Astrocyte of the cerebellum (primary cell): ENCODE measurements at regions not wholly inside any gene's neighbourhood (a gene's known extent, or its start where the extent isn't known, plus 50 kb on each side); places are given as distances from the start of the nearest gene placed in this dataset.

Source experiments
- DNase-seq: peaks from one replicate; pipeline ENCODE4 v3.0.0-alpha.2; 2011; ENCODE audit warnings: low read depth
- H3K4me3 ChIP-seq: 2 replicates; pipeline ENCODE4 v1.5.1; 2011; ENCODE audit warnings: mild to moderate bottlenecking, low read depth, low read length, moderate library complexity
- in situ Hi-C: cut with HindIII; loops from 2 replicates; pipeline ENCODE4 v1.10.0; 2017; ENCODE audit warnings: low sequenced_read_pairs
- TF ChIP-seq, protein P1 (sequence below): IDR thresholded peaks from 2 replicates; pipeline ENCODE4 v1.5.1; 2012; ENCODE audit warnings: low read length, low read depth, moderate library complexity, mild to moderate bottlenecking; ENCODE audit errors: missing control alignments

DNA sequence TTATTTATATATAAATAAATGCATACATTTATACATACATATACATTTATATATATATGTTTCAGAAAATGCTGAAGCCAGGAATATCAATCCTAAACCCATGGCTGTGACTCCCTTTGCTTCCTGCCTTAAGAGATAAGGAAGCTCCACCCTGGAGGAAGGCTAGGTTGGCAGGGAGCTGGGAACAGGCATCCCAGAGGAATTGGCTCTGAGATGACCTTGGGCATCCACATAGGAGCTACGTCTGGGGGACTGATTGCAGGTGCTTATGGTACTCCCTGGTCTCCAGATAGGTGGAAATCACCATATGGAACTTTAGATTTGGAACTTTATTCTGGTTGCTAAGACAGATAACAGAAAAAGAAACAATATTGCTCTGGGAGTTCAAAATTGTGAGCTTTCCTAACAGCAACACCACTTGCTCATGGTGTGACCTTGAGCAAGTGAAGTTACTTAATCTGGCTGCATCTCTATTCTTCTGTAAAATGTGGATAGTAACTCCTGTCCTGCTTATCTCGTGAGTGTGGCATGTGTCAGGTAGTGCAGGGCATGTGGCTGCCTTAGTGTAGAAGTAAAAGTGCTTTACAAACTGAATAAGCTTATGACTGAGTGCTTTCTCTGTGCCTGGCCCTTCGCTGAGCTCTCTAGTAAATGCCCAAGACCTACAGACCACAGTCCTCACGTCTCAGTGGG lies 341.0 kb downstream of the MEIS1 start:
- TF ChIP-seq, protein P1, sequence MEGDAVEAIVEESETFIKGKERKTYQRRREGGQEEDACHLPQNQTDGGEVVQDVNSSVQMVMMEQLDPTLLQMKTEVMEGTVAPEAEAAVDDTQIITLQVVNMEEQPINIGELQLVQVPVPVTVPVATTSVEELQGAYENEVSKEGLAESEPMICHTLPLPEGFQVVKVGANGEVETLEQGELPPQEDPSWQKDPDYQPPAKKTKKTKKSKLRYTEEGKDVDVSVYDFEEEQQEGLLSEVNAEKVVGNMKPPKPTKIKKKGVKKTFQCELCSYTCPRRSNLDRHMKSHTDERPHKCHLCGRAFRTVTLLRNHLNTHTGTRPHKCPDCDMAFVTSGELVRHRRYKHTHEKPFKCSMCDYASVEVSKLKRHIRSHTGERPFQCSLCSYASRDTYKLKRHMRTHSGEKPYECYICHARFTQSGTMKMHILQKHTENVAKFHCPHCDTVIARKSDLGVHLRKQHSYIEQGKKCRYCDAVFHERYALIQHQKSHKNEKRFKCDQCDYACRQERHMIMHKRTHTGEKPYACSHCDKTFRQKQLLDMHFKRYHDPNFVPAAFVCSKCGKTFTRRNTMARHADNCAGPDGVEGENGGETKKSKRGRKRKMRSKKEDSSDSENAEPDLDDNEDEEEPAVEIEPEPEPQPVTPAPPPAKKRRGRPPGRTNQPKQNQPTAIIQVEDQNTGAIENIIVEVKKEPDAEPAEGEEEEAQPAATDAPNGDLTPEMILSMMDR = no peak
- in situ Hi-C loops = no loop called here
- no peak overlapping the region for H3K4me3 ChIP-seq
- no peak for DNase-seq

DNA sequence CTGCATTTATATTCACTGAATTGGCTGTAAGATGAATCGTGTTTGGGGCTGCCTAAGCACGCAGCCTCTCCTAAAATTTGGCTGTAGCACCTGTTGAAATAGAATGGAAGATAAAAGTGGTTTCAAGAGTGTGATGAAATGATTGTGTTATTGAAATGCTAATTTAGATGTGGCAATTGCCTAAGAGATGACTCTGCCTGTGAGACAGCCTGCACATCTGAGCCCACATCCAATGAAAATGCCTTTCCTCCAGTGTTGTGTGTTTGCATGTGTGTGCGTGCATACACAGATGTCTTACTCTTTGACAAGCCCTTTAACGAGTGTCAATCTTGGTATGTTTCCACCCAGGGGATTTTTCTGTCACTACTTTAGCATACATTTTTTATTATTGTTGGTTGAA lies 346.9 kb downstream of the MEIS1 start:
- H3K4me3 ChIP-seq = no peak overlapping the region
- TF ChIP-seq, protein P1 = no peak
- in situ Hi-C loops = no loop called here
- no peak for DNase-seq

GRCh38 chr2:66782780-66783361 lies 347.9 kb downstream of the MEIS1 start:
- no peak for DNase-seq
- H3K4me3 ChIP-seq = no peak overlapping the region
- in situ Hi-C loops = no loop called here
- TF ChIP-seq, protein P1 = no peak

GRCh38 chr2:66789741-66790140 lies 354.8 kb downstream of the MEIS1 start:
- in situ Hi-C loops = no loop called here
- DNase-seq = no peak
- TF ChIP-seq, protein P1 = no peak
- no peak overlapping the region for H3K4me3 ChIP-seq

DNA sequence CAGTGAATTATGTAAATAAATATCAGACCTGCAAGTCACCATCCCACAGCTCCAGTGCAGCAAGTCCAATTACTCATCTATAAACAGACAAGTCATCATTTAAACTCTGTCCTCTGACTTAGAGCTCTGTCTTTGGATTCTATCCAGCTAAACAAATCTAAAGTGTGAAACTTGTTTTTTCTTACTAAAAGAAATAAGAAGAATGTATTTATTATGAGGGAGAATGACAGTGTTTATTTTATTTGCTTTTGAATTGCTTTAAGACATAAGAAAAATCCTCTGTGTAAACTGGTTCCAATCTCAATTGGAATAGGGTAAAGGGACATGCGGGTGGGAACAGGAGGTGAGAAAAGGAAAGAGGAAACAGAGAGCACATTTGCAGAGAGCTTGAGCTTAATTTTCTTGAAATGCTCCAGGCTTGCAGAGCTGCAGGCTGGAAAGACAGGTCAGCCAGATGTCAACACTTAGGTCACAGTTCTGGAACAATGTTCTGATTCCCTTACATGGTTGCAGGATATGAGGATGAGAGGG lies 355.8 kb downstream of the MEIS1 start:
- DNase-seq = no peak
- TF ChIP-seq, protein P1 = no peak
- no peak overlapping the region for H3K4me3 ChIP-seq
- in situ Hi-C loops = no loop called here

- TF ChIP-seq, protein P1 = no peak
- in situ Hi-C loops = no loop called here
- no peak for DNase-seq
- no peak overlapping the region for H3K4me3 ChIP-seq
Measured at GRCh38 chr2:66794070-66794469, 359.1 kb downstream of the MEIS1 start.
